GM23338 (cell line): ENCODE measurements at regions not wholly inside any gene's neighbourhood (a gene's known extent, or its start where the extent isn't known, plus 50 kb on each side); places are given as distances from the start of the nearest gene placed in this dataset.

Experiments
- ATAC-seq: fragments of 200-7000 bp; cut with Tn5 transposase; 3 replicates; pipeline ENCODE4 v1.9.1; 2020
- DNase-seq: peaks from one replicate; pipeline ENCODE4 v3.0.0-alpha.2; 2015; ENCODE audit warnings: low spot score
- H2AFZ ChIP-seq: fragments of 200-600 bp; sonication (generic); 2 replicates; pipeline ENCODE4 v1.8.0; 2016; ENCODE audit warnings: antibody characterized with exemption, mild to moderate bottlenecking, moderate library complexity
- H3F3A ChIP-seq: fragments of 200-600 bp; sonication (generic); replicated peaks from 2 replicates; pipeline ENCODE4 v1.8.0; 2017; ENCODE audit warnings: antibody characterized with exemption, mixed run types, low read depth
- H3K27ac ChIP-seq: fragments of 200-600 bp; sonication (generic); 2 replicates; pipeline ENCODE4 v1.6.1; 2016; ENCODE audit warnings: low read depth
- H3K27me3 ChIP-seq: fragments of 200-600 bp; sonication (generic); 2 replicates; pipeline ENCODE4 v1.8.0; 2016; ENCODE audit warnings: mild to moderate bottlenecking, mixed run types, moderate library complexity; ENCODE audit not compliant: insufficient read depth
- H3K36me3 ChIP-seq: fragments of 200-600 bp; sonication (generic); 2 replicates; pipeline ENCODE4 v1.8.0; 2016; ENCODE audit warnings: mild to moderate bottlenecking; ENCODE audit not compliant: insufficient read depth
- H3K4me1 ChIP-seq: fragments of 200-600 bp; sonication (generic); 2 replicates; pipeline ENCODE4 v1.8.0; 2016; ENCODE audit warnings: mild to moderate bottlenecking, moderate library complexity; ENCODE audit not compliant: insufficient read depth
- H3K4me2 ChIP-seq: fragments of 200-600 bp; sonication (generic); 2 replicates; pipeline ENCODE4 v1.7.1; 2017; ENCODE audit warnings: mixed run types
- H3K4me3 ChIP-seq: fragments of 200-600 bp; sonication (generic); 2 replicates; pipeline ENCODE4 v1.6.1; 2016; ENCODE audit warnings: mixed run types
- H3K79me2 ChIP-seq: fragments of 200-600 bp; sonication (generic); replicated peaks from 2 replicates; pipeline ENCODE4 v1.8.0; 2017; ENCODE audit warnings: mild to moderate bottlenecking; ENCODE audit not compliant: insufficient read depth
- H3K9me2 ChIP-seq: fragments of 200-600 bp; sonication (generic); 2 replicates; pipeline ENCODE4 v1.8.0; 2017; ENCODE audit not compliant: insufficient read depth
- H4K20me1 ChIP-seq: fragments of 200-600 bp; sonication (generic); replicated peaks from 2 replicates; pipeline ENCODE4 v1.8.0; 2017; ENCODE audit warnings: mild to moderate bottlenecking; ENCODE audit not compliant: insufficient read depth
- H3K27ac Mint-ChIP-seq: 2 replicates; pipeline ENCODE4 v1.8.0; 2020; ENCODE audit warnings: inconsistent platforms, mild to moderate bottlenecking, moderate library complexity, mixed read lengths
- H3K27me3 Mint-ChIP-seq: 3 replicates; pipeline ENCODE4 v1.8.0; 2022; ENCODE audit warnings: low read depth, mild to moderate bottlenecking, moderate library complexity, mixed read lengths, inconsistent platforms; ENCODE audit not compliant: insufficient read depth, poor library complexity
- H3K36me3 Mint-ChIP-seq: 3 replicates; pipeline ENCODE4 v1.8.0; 2021; ENCODE audit warnings: low read depth, mild to moderate bottlenecking, inconsistent platforms, moderate library complexity, mixed read lengths
- H3K4me1 Mint-ChIP-seq: 3 replicates; pipeline ENCODE4 v1.8.0; 2020; ENCODE audit warnings: mild to moderate bottlenecking, inconsistent platforms, mixed read lengths
- H3K4me3 Mint-ChIP-seq: 3 replicates; pipeline ENCODE4 v1.8.0; 2021; ENCODE audit warnings: moderate library complexity, mild to moderate bottlenecking, inconsistent platforms, mixed read lengths
- H3K9me3 Mint-ChIP-seq: 3 replicates; pipeline ENCODE4 v1.8.0; 2020; ENCODE audit warnings: moderate library complexity, mild to moderate bottlenecking, inconsistent platforms, mixed read lengths
- CREB1 ChIP-seq: fragments of 250-450 bp; sonication (Bioruptor Pico); IDR thresholded peaks from 2 replicates; pipeline ENCODE4 v1.5.0; 2020; ENCODE audit warnings: low read depth, mild to moderate bottlenecking, moderate library complexity
- ZNF114 ChIP-seq: fragments of 250-450 bp; sonication (Bioruptor Pico); IDR thresholded peaks from 2 replicates; pipeline ENCODE4 v1.5.0; 2020; ENCODE audit warnings: mild to moderate bottlenecking, moderate library complexity
- ZNF331 ChIP-seq: fragments of 250-450 bp; sonication (Bioruptor Pico); IDR thresholded peaks from 2 replicates; pipeline ENCODE4 v1.5.0; 2020; ENCODE audit warnings: low read depth, mild to moderate bottlenecking, moderate library complexity
- TF ChIP-seq, protein P1 (sequence below): fragments of 250-450 bp; sonication (Bioruptor Pico); IDR thresholded peaks from 2 replicates; pipeline ENCODE4 v1.5.0; 2020; ENCODE audit warnings: mild to moderate bottlenecking, moderate library complexity
- TF ChIP-seq, protein P2 (sequence below), 2 experiments: fragments of 200-600 bp in 1 of 2; sonication (generic) in 1 of 2; conservative IDR thresholded peaks; 2 replicates each; pipeline versions ENCODE4 v1.5.1 to v1.6.1; 2016 to 2017; ENCODE audit warnings: antibody characterized with exemption in 2 of 2, low read depth in 2 of 2, mild to moderate bottlenecking in 2 of 2, moderate library complexity in 1 of 2

DNA sequence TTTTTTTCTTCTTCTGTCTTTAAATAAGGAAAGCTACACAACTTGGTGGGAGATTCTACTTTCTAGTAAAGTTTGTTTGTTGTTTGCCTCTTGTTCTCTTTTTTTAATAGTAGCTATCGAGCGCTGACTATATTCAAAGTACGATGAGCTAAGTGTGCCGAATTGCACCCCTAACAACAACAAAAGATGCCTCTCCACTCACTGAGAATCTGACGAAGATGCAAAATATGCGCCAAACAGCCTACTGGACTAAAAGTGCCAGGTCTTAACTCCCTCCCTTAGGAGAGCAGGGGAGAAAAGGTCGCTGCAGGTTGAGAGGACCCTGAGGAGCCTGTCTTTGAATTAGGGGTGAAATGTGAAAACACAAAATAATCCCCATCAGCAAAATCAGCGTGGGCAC lies 713.8 kb upstream of the WWC1 start:
- Histone ChIP-seq H2AFZ (no peak overlapping the region), H3K4me2 (peak overlapping the region; percentile 19; the same call in 1 of the 2 replicates), H3K27ac (peak overlapping the region; percentile 29; the same call in 1 of the 2 replicates), H4K20me1 (no peaks in the 10 kb centered on the region), H3K36me3 (no peaks in the 10 kb centered on the region), H3K79me2 (no peaks in the 10 kb centered on the region), H3K27me3 (peaks cover 6% of the 10 kb centered on the region; the same call in 1 of the 2 replicates), H3K4me3 (no peak overlapping the region), H3F3A (no peaks in the 10 kb centered on the region), H3K4me1 (peaks cover 39% of the 10 kb centered on the region), H3K9me2 (no peaks in the 10 kb centered on the region)
- H3K27ac Mint-ChIP-seq = peak overlapping the region; percentile 94
- H3K36me3 Mint-ChIP-seq = no peaks in the 10 kb centered on the region
- peaks cover 45% of the 10 kb centered on the region for H3K4me1 Mint-ChIP-seq
- DNase-seq (no peak), ATAC-seq (no peak)
- no peak overlapping the region; the same call in 2 of the 3 replicates for H3K4me3 Mint-ChIP-seq
- H3K9me3 Mint-ChIP-seq = no peaks in the 10 kb centered on the region
- TF ChIP-seq ZNF331 (CRISPR knock-in tag) = no peak
- TF ChIP-seq ZNF114 (CRISPR knock-in tag) = no peak
- TF ChIP-seq, protein P1, sequence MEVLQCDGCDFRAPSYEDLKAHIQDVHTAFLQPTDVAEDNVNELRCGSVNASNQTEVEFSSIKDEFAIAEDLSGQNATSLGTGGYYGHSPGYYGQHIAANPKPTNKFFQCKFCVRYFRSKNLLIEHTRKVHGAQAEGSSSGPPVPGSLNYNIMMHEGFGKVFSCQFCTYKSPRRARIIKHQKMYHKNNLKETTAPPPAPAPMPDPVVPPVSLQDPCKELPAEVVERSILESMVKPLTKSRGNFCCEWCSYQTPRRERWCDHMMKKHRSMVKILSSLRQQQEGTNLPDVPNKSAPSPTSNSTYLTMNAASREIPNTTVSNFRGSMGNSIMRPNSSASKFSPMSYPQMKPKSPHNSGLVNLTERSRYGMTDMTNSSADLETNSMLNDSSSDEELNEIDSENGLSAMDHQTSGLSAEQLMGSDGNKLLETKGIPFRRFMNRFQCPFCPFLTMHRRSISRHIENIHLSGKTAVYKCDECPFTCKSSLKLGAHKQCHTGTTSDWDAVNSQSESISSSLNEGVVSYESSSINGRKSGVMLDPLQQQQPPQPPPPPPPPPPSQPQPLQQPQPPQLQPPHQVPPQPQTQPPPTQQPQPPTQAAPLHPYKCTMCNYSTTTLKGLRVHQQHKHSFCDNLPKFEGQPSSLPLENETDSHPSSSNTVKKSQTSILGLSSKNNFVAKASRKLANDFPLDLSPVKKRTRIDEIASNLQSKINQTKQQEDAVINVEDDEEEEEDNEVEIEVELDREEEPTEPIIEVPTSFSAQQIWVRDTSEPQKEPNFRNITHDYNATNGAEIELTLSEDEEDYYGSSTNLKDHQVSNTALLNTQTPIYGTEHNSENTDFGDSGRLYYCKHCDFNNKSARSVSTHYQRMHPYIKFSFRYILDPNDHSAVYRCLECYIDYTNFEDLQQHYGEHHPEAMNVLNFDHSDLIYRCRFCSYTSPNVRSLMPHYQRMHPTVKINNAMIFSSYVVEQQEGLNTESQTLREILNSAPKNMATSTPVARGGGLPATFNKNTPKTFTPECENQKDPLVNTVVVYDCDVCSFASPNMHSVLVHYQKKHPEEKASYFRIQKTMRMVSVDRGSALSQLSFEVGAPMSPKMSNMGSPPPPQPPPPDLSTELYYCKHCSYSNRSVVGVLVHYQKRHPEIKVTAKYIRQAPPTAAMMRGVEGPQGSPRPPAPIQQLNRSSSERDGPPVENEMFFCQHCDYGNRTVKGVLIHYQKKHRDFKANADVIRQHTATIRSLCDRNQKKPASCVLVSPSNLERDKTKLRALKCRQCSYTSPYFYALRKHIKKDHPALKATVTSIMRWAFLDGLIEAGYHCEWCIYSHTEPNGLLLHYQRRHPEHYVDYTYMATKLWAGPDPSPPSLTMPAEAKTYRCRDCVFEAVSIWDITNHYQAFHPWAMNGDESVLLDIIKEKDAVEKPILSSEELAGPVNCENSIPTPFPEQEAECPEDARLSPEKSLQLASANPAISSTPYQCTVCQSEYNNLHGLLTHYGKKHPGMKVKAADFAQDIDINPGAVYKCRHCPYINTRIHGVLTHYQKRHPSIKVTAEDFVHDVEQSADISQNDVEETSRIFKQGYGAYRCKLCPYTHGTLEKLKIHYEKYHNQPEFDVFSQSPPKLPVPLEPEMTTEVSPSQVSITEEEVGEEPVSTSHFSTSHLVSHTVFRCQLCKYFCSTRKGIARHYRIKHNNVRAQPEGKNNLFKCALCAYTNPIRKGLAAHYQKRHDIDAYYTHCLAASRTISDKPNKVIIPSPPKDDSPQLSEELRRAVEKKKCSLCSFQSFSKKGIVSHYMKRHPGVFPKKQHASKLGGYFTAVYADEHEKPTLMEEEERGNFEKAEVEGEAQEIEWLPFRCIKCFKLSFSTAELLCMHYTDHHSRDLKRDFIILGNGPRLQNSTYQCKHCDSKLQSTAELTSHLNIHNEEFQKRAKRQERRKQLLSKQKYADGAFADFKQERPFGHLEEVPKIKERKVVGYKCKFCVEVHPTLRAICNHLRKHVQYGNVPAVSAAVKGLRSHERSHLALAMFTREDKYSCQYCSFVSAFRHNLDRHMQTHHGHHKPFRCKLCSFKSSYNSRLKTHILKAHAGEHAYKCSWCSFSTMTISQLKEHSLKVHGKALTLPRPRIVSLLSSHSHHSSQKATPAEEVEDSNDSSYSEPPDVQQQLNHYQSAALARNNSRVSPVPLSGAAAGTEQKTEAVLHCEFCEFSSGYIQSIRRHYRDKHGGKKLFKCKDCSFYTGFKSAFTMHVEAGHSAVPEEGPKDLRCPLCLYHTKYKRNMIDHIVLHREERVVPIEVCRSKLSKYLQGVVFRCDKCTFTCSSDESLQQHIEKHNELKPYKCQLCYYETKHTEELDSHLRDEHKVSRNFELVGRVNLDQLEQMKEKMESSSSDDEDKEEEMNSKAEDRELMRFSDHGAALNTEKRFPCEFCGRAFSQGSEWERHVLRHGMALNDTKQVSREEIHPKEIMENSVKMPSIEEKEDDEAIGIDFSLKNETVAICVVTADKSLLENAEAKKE (CRISPR knock-in tag) = no peak
- no peak for TF ChIP-seq CREB1 (CRISPR knock-in tag)
- TF ChIP-seq, protein P2, sequence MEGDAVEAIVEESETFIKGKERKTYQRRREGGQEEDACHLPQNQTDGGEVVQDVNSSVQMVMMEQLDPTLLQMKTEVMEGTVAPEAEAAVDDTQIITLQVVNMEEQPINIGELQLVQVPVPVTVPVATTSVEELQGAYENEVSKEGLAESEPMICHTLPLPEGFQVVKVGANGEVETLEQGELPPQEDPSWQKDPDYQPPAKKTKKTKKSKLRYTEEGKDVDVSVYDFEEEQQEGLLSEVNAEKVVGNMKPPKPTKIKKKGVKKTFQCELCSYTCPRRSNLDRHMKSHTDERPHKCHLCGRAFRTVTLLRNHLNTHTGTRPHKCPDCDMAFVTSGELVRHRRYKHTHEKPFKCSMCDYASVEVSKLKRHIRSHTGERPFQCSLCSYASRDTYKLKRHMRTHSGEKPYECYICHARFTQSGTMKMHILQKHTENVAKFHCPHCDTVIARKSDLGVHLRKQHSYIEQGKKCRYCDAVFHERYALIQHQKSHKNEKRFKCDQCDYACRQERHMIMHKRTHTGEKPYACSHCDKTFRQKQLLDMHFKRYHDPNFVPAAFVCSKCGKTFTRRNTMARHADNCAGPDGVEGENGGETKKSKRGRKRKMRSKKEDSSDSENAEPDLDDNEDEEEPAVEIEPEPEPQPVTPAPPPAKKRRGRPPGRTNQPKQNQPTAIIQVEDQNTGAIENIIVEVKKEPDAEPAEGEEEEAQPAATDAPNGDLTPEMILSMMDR (conservative IDR thresholded peaks at IDR 0.05; ENCODE audit: low read depth in 2 of 2) = no peak
- peaks cover 13% of the 10 kb centered on the region for H3K27me3 Mint-ChIP-seq
